ENCODE measurements at regions not wholly inside any gene's neighbourhood (a gene's known extent, or its start where the extent isn't known, plus 50 kb on each side); places are given as distances from the start of the nearest gene placed in this dataset.

DNA sequence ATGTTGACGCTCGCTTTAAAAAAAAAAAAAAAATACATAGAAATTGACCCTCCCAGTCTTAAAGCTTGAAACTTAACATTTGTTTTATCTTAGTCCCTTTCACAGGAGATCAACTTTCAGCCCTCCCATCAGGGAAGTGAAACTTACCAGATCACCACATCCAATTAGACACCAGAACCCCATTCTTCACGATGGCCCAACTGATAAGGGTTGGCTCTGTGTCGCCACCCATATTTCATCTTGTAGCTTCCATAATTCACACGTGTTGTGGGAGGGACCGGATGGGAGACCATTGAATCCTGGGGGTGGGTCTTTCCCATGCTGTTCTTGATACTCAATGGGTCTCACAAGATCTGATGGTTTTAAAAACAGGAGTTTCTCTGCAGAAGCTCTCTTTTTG, 629.4 kb upstream of the KCND2 start:
- TF ChIP-seq, protein P1, sequence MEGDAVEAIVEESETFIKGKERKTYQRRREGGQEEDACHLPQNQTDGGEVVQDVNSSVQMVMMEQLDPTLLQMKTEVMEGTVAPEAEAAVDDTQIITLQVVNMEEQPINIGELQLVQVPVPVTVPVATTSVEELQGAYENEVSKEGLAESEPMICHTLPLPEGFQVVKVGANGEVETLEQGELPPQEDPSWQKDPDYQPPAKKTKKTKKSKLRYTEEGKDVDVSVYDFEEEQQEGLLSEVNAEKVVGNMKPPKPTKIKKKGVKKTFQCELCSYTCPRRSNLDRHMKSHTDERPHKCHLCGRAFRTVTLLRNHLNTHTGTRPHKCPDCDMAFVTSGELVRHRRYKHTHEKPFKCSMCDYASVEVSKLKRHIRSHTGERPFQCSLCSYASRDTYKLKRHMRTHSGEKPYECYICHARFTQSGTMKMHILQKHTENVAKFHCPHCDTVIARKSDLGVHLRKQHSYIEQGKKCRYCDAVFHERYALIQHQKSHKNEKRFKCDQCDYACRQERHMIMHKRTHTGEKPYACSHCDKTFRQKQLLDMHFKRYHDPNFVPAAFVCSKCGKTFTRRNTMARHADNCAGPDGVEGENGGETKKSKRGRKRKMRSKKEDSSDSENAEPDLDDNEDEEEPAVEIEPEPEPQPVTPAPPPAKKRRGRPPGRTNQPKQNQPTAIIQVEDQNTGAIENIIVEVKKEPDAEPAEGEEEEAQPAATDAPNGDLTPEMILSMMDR (IDR thresholded peaks at IDR 0.05): no peak
- no peak for TF ChIP-seq POLR2A (IDR thresholded peaks at IDR 0.05)

All from tibial nerve (tissue), 3 donors.